Transverse colon (tissue), 4 donors: ENCODE measurements at regions not wholly inside any gene's neighbourhood (a gene's known extent, or its start where the extent isn't known, plus 50 kb on each side); places are given as distances from the start of the nearest gene placed in this dataset.

Source experiments
- DNase-seq: peaks from one replicate; pipeline ENCODE4 v3.0.0-alpha.2; 2019
- H3K27ac ChIP-seq, 4 donors: fragments of 200-600 bp; sonication (generic); 2 replicates each; pipeline ENCODE4 v1.5.1; 2016 to 2018; ENCODE audit warnings: inconsistent platforms in 4 of 4
- H3K27me3 ChIP-seq: fragments of 200-600 bp; sonication (generic); 2 replicates; pipeline ENCODE4 v1.5.1; 2017; ENCODE audit warnings: inconsistent platforms
- H3K36me3 ChIP-seq, 4 donors: fragments of 200-600 bp; sonication (generic); 2 replicates each; pipeline ENCODE4 v1.5.1; 2017 to 2019; ENCODE audit warnings: inconsistent platforms in 4 of 4
- H3K4me1 ChIP-seq, 4 donors: fragments of 200-600 bp; sonication (generic); 2 replicates each; pipeline ENCODE4 v1.5.1; 2017 to 2020; ENCODE audit warnings: inconsistent platforms in 4 of 4
- H3K4me3 ChIP-seq, 4 donors: fragments of 200-600 bp; sonication (generic); 1 replicate in 1 of 4; 2 replicates in 3 of 4; pipeline versions ENCODE4 v1.5.1 to v1.6.1; 2017 to 2019; ENCODE audit warnings: inconsistent platforms in 4 of 4
- H3K9me3 ChIP-seq, 2 donors: fragments of 200-600 bp; sonication (generic); 2 replicates each; pipeline ENCODE4 v1.5.1; 2017 to 2019; ENCODE audit warnings: inconsistent platforms in 2 of 2
- EP300 ChIP-seq: sonication (generic); formaldehyde crosslinking; IDR thresholded peaks from one replicate; pipeline ENCODE4 v1.6.1; 2017; ENCODE audit warnings: antibody characterized with exemption, low read depth
- POLR2A ChIP-seq: fragments of 450-650 bp; IDR thresholded peaks from one replicate; pipeline ENCODE4 v1.6.1; 2016; ENCODE audit warnings: antibody characterized with exemption, mild to moderate bottlenecking, moderate library complexity
- POLR2AphosphoS5 ChIP-seq, 3 donors: sonication (generic); formaldehyde crosslinking; IDR thresholded peaks; one replicate each; pipeline ENCODE4 v1.6.1; 2016; ENCODE audit warnings: antibody characterized with exemption in 3 of 3
- WGBS, 2 donors: methylation state at CpG; one replicate each; pipeline ENCODE4 v1.1.5; 2018; ENCODE audit warnings: low coverage in 1 of 2; 5-methylcytosine and 5-hydroxymethylcytosine counted together
- in situ Hi-C, 4 donors: fragments of 200-750 bp; cut with MboI; loops; one replicate each; pipeline versions ENCODE4 v1.15.0 to v1.15.1; 2017; ENCODE audit warnings: low sequenced_read_pairs in 3 of 4, low pct_ligation_motif_present in 1 of 4, low pct_unique_long_range_greater_than_20kb in 1 of 4
- intact Hi-C: fragments of 100-400 bp; cut with DNase I; formaldehyde crosslinking; loops from one replicate; pipeline ENCODE4 v1.15.1; 2023; ENCODE audit warnings: low total_unique reads
- TF ChIP-seq, protein P1 (sequence below), 5 experiments: fragments of 200-600 bp in 3 of 5; fragments of 450-650 bp in 2 of 5; sonication (generic) in 3 of 5; IDR thresholded peaks; 1 replicate in 2 of 5; 2 replicates in 3 of 5; pipeline ENCODE4 v1.5.1; 2016 to 2017; ENCODE audit warnings: antibody characterized with exemption in 5 of 5, inconsistent platforms in 3 of 5, mild to moderate bottlenecking in 2 of 5, moderate library complexity in 1 of 5

DNA sequence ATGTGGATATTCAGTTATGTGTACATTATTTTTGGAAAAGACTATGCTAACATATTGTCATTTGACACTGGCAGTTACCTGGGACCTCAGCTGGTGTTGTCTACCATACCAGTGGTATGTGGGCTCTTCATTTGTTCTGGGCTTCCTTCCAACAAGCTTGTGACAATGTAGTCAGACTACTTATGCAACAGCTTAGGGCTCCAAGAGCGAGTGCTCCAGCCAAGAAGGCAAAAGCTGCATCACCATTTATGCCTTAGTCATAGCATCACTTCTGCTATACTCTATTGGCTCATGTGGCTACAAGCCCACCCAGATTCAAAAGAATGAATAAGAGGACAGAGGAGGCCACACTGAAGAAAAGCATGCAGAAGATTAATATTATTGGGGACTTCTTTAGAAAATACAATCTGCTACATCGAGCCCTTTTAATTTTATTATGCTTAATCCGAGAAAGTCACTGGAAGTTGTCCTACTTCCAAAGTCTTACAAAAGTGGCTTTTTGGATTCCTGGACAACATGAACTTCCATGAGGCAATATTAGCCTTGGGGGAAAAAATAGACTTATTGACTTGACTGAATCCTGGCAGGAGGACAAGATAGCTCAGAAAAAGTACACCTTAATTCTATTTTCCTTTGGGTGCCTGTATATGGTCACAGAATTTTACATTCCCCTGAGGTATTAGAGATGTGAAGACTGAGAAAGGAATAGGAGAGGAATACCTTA, 529.4 kb upstream of the HTR2A start:
- H3K4me1 ChIP-seq, result no peaks in the 10 kb centered on the region
- peak; percentile 7 for DNase-seq

DNA sequence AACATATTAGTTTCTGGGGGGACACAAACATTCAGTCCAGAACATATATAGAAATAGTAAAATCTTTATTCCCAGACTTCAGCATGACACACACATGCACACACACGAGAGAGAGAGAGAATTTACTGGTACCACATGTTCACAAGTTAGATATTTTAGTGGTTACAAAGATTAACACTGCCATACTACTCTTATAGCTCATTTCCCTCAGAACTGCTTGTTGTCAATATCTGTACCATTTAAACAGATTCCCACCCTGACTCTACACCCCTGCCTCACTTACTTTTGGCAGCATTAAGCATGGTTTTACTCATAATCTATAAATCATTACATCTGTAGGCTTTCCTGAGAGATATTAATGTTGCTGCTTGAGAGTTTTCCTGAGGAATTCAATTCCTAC, 524.7 kb upstream of the HTR2A start:
- intact Hi-C loops, result no loop called here
- Histone ChIP-seq H3K4me3 (no peak overlapping the region), H3K4me1 (no peaks in the 10 kb centered on the region), H3K27me3 (no peaks in the 10 kb centered on the region), H3K36me3 (no peaks in the 10 kb centered on the region), H3K9me3 (peaks cover 0 to 2% of the 10 kb centered on the region in 2 donors), H3K27ac (no peak overlapping the region)
- in situ Hi-C loops, result no loop called here
- 20 to 24% methylated on average over 1 of the region's 1 CpG for WGBS, 2 donors
- DNase-seq, result no peak
- TF ChIP-seq EP300 (no peak), POLR2A (no peak)
- TF ChIP-seq, protein P1, sequence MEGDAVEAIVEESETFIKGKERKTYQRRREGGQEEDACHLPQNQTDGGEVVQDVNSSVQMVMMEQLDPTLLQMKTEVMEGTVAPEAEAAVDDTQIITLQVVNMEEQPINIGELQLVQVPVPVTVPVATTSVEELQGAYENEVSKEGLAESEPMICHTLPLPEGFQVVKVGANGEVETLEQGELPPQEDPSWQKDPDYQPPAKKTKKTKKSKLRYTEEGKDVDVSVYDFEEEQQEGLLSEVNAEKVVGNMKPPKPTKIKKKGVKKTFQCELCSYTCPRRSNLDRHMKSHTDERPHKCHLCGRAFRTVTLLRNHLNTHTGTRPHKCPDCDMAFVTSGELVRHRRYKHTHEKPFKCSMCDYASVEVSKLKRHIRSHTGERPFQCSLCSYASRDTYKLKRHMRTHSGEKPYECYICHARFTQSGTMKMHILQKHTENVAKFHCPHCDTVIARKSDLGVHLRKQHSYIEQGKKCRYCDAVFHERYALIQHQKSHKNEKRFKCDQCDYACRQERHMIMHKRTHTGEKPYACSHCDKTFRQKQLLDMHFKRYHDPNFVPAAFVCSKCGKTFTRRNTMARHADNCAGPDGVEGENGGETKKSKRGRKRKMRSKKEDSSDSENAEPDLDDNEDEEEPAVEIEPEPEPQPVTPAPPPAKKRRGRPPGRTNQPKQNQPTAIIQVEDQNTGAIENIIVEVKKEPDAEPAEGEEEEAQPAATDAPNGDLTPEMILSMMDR (IDR thresholded peaks at IDR 0.05), result no peak

More for the DNA sequence above, 529.4 kb upstream of the HTR2A start:
- H3K36me3 ChIP-seq, result no peaks in the 10 kb centered on the region
- in situ Hi-C loops, result no loop called here
- TF ChIP-seq, protein P1 (IDR thresholded peaks at IDR 0.05), result no peak
- no peak for TF ChIP-seq EP300
- no peak for TF ChIP-seq POLR2A
- no peak for TF ChIP-seq POLR2AphosphoS5 (IDR thresholded peaks at IDR 0.05)
- intact Hi-C loops, result no loop called here
- H3K27ac ChIP-seq, result no peak overlapping the region
- peaks cover 0 to 2% of the 10 kb centered on the region in 2 donors for H3K9me3 ChIP-seq
- 67 to 80% methylated on average over 2 to 3 of the region's 3 CpGs for WGBS, 2 donors
- H3K27me3 ChIP-seq, result no peaks in the 10 kb centered on the region
- H3K4me3 ChIP-seq, result no peak overlapping the region

DNA sequence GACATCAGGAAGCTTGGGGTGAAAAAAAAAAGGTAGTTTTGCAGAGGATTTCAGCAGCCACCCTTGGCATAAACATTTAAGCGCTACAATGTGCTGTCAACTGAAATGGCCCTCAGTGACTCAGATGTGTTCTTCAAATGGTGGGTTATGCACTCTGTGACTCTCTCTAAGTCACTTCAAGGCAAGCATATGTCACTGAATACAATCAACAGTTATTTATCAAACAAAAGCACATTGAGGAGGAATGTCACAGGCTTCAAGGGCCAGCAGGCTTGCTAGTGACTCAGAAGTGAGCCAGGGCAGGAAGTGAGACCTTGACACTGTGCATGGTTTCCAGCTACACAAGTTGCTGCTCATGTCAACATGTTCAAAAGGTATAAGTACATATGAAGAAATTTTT, 523.7 kb upstream of the HTR2A start:
- H3K4me1 ChIP-seq, result no peaks in the 10 kb centered on the region
- no peak overlapping the region for H3K27ac ChIP-seq
- H3K4me3 ChIP-seq, result no peak overlapping the region
- DNase-seq, result no peak
- intact Hi-C loops, result no loop called here
- in situ Hi-C loops, result no loop called here
- H3K27me3 ChIP-seq, result no peaks in the 10 kb centered on the region
- no peaks in the 10 kb centered on the region for H3K36me3 ChIP-seq
- H3K9me3 ChIP-seq, result no peaks in the 10 kb centered on the region
- TF ChIP-seq EP300, result no peak
- WGBS, 2 donors, result 95% methylated on average over 1 of the region's 1 CpG; no CpG with 5 or more reads in 1 of the 2 donors

DNA sequence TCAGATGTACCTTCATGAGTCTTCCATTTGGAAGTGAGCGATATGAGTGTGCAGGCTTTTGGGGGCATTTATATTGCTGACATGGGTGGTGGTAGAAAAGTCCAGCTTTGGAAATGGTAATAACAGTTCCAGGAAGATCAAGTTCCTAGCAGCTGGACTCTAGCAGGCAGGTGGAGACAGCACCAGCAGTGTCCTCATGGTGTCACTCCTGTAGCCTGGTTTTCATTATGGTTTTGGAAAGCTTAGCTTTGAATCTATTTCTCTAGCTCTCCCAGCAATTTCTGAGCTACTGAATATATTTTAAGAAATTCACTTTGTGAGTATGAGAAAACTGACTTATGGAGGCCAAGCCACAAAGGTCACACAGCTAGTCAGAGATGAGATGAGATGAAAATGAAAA, 523.2 kb upstream of the HTR2A start:
- H3K27me3 ChIP-seq, result no peaks in the 10 kb centered on the region
- no peaks in the 10 kb centered on the region for H3K36me3 ChIP-seq
- intact Hi-C loops (no loop called here), in situ Hi-C loops (no loop called here)
- TF ChIP-seq, protein P1 (IDR thresholded peaks at IDR 0.05), result no peak
- TF ChIP-seq EP300 (no peak), POLR2A (no peak), POLR2AphosphoS5 (IDR thresholded peaks at IDR 0.05) (no peak)
- H3K4me3 ChIP-seq, result no peak overlapping the region
- no peak overlapping the region for H3K27ac ChIP-seq
- 44% methylated on average over 1 of the region's 1 CpG; no CpG with 5 or more reads in 1 of the 2 donors for WGBS, 2 donors
- no peak for DNase-seq
- H3K4me1 ChIP-seq, result no peaks in the 10 kb centered on the region
- no peaks in the 10 kb centered on the region for H3K9me3 ChIP-seq
